IPS DF 6.9 (cell line): ENCODE measurements at regions not wholly inside any gene's neighbourhood (a gene's known extent, or its start where the extent isn't known, plus 50 kb on each side); places are given as distances from the start of the nearest gene placed in this dataset.
"Not testable (repeated sequence)": the region's sequence is repeated elsewhere in the genome, so short reads cannot be mapped to it uniquely, and the experiment has no call there.

Source experiments
- DNase-seq: peaks from one replicate; pipeline ENCODE4 v3.0.0-alpha.2; 2013; ENCODE audit warnings: low read depth, low spot score
- H3K27ac ChIP-seq: one replicate; pipeline ENCODE4 v1.5.1; 2013; ENCODE audit warnings: low read length, control low read depth
- H3K27me3 ChIP-seq: 2 replicates; pipeline ENCODE4 v1.6.1; 2013; ENCODE audit warnings: mild to moderate bottlenecking, low read length; ENCODE audit not compliant: control insufficient read depth, insufficient read depth
- H3K36me3 ChIP-seq: 2 replicates; pipeline ENCODE4 v1.6.1; 2013; ENCODE audit warnings: low read length; ENCODE audit not compliant: control insufficient read depth, insufficient read depth
- H3K4me1 ChIP-seq: 2 replicates; pipeline ENCODE4 v1.6.1; 2013; ENCODE audit warnings: low read length; ENCODE audit not compliant: control insufficient read depth, insufficient read depth
- H3K4me3 ChIP-seq: 2 replicates; pipeline ENCODE4 v1.5.1; 2013; ENCODE audit warnings: mild to moderate bottlenecking, low read length
- H3K9me3 ChIP-seq: 2 replicates; pipeline ENCODE4 v1.6.1; 2013; ENCODE audit warnings: low read length, inconsistent platforms; ENCODE audit not compliant: control insufficient read depth, insufficient read depth
- WGBS: extraction: QIAGEN DNeasy Blood & Tissue Kit; methylation state at CpG from one replicate; pipeline ENCODE4 v1.1.7; 2013; ENCODE audit warnings: mixed read lengths, missing lambda C conversion rate; ENCODE audit not compliant: insufficient read length, insufficient coverage; 5-methylcytosine and 5-hydroxymethylcytosine counted together

GRCh38 chr4:107436471-107436870 is 283.6 kb downstream of the PAPSS1 start:
- H3K9me3 ChIP-seq, DNase-seq, H3K36me3 ChIP-seq, H3K27ac ChIP-seq, H3K4me3 ChIP-seq, H3K27me3 ChIP-seq, H3K4me1 ChIP-seq: not testable (repeated sequence)
- WGBS: no CpG with 5 or more reads among the region's 1 CpG

GRCh38 chr4:107432451-107432850 is 287.6 kb downstream of the PAPSS1 start:
- H3K27ac ChIP-seq: no peak overlapping the region
- no peaks in the 10 kb centered on the region for H3K27me3 ChIP-seq
- H3K4me1 ChIP-seq: no peaks in the 10 kb centered on the region
- no peak overlapping the region for H3K4me3 ChIP-seq
- H3K9me3 ChIP-seq: no peaks in the 10 kb centered on the region
- no peak for DNase-seq
- no peaks in the 10 kb centered on the region for H3K36me3 ChIP-seq

GRCh38 chr4:107423677-107424405 is 296.2 kb downstream of the PAPSS1 start:
- no peaks in the 10 kb centered on the region for H3K4me1 ChIP-seq
- H3K9me3 ChIP-seq: no peaks in the 10 kb centered on the region
- no peak overlapping the region for H3K4me3 ChIP-seq
- no peak overlapping the region for H3K27ac ChIP-seq
- WGBS: no CpG with 5 or more reads among the region's 2 CpGs
- DNase-seq: no peak
- no peaks in the 10 kb centered on the region for H3K36me3 ChIP-seq
- no peaks in the 10 kb centered on the region for H3K27me3 ChIP-seq

- not testable (repeated sequence) for H3K27me3 ChIP-seq, H3K9me3 ChIP-seq, H3K27ac ChIP-seq, H3K36me3 ChIP-seq, H3K4me1 ChIP-seq, H3K4me3 ChIP-seq, DNase-seq
- WGBS: no CpG with 5 or more reads among the region's 2 CpGs
Observed at GRCh38 chr4:107419536-107419935, 300.5 kb downstream of the PAPSS1 start.

GRCh38 chr4:107419052-107419451 is 301.0 kb downstream of the PAPSS1 start:
- Histone ChIP-seq H3K36me3 (no peaks in the 10 kb centered on the region), H3K4me3 (no peak overlapping the region), H3K27me3 (no peaks in the 10 kb centered on the region), H3K9me3 (no peaks in the 10 kb centered on the region), H3K27ac (no peak overlapping the region), H3K4me1 (no peaks in the 10 kb centered on the region)
- no peak for DNase-seq
- WGBS: no CpG with 5 or more reads among the region's 2 CpGs

- DNase-seq, H3K27me3 ChIP-seq, H3K4me1 ChIP-seq, H3K9me3 ChIP-seq, H3K36me3 ChIP-seq, H3K27ac ChIP-seq, H3K4me3 ChIP-seq: not testable (repeated sequence)
- WGBS: no CpG with 5 or more reads among the region's 5 CpGs
Observed at GRCh38 chr4:107415490-107415889, 304.5 kb downstream of the PAPSS1 start.

GRCh38 chr4:107409872-107410271 is 310.2 kb downstream of the PAPSS1 start:
- H3K4me3 ChIP-seq, H3K27me3 ChIP-seq, H3K27ac ChIP-seq, H3K9me3 ChIP-seq, H3K36me3 ChIP-seq, H3K4me1 ChIP-seq, DNase-seq: not testable (repeated sequence)
- WGBS: no CpG with 5 or more reads among the region's 7 CpGs

GRCh38 chr4:107408968-107409367 is 311.1 kb downstream of the PAPSS1 start:
- no peak for DNase-seq
- no peak overlapping the region for H3K27ac ChIP-seq
- H3K4me1 ChIP-seq: no peaks in the 10 kb centered on the region
- H3K9me3 ChIP-seq: no peaks in the 10 kb centered on the region
- no peak overlapping the region for H3K4me3 ChIP-seq
- H3K36me3 ChIP-seq: no peaks in the 10 kb centered on the region
- no peaks in the 10 kb centered on the region for H3K27me3 ChIP-seq
- WGBS: no CpG with 5 or more reads among the region's 2 CpGs

- Histone ChIP-seq H3K27me3 (no peaks in the 10 kb centered on the region), H3K4me1 (no peaks in the 10 kb centered on the region), H3K36me3 (no peaks in the 10 kb centered on the region), H3K9me3 (no peaks in the 10 kb centered on the region), H3K27ac (no peak overlapping the region), H3K4me3 (no peak overlapping the region)
- no CpG with 5 or more reads among the region's 6 CpGs for WGBS
- DNase-seq: no peak
Observed at GRCh38 chr4:107404591-107405300, 315.3 kb downstream of the PAPSS1 start.

GRCh38 chr4:107402291-107402690 is 317.7 kb downstream of the PAPSS1 start:
- WGBS: no CpG with 5 or more reads among the region's 4 CpGs
- Histone ChIP-seq H3K4me3 (no peak overlapping the region), H3K27me3 (no peaks in the 10 kb centered on the region), H3K9me3 (no peaks in the 10 kb centered on the region), H3K27ac (no peak overlapping the region), H3K36me3 (no peaks in the 10 kb centered on the region), H3K4me1 (no peaks in the 10 kb centered on the region)
- DNase-seq: no peak

GRCh38 chr4:107392951-107393350 is 327.1 kb downstream of the PAPSS1 start:
- WGBS: no CpG with 5 or more reads among the region's 2 CpGs
- H3K9me3 ChIP-seq: no peaks in the 10 kb centered on the region
- no peaks in the 10 kb centered on the region for H3K27me3 ChIP-seq
- H3K36me3 ChIP-seq: no peaks in the 10 kb centered on the region
- H3K27ac ChIP-seq: no peak overlapping the region
- H3K4me3 ChIP-seq: no peak overlapping the region
- H3K4me1 ChIP-seq: no peaks in the 10 kb centered on the region
- no peak for DNase-seq
